Prostate gland (tissue), 2 donors: ENCODE measurements at regions not wholly inside any gene's neighbourhood (a gene's known extent, or its start where the extent isn't known, plus 50 kb on each side); places are given as distances from the start of the nearest gene placed in this dataset.

Source experiments
- CTCF ChIP-seq, 4 experiments: fragments of 200-600 bp in 2 of 4; fragments of 450-650 bp in 2 of 4; sonication (generic) in 2 of 4; IDR thresholded peaks; 1 replicate in 3 of 4; 2 replicates in 1 of 4; pipeline ENCODE4 v1.5.1; 2016 to 2019; ENCODE audit warnings: antibody characterized with exemption in 4 of 4, mild to moderate bottlenecking in 2 of 4, moderate library complexity in 2 of 4
- POLR2A ChIP-seq: fragments of 450-650 bp; IDR thresholded peaks from one replicate; pipeline ENCODE4 v1.6.1; 2016; ENCODE audit warnings: antibody characterized with exemption, mild to moderate bottlenecking

GRCh38 chr4:10983268-10983667 is 298.7 kb upstream of the CLNK start:
- no peak for TF ChIP-seq CTCF (IDR thresholded peaks at IDR 0.05)
- no peak for TF ChIP-seq POLR2A
